Breast epithelium (tissue), 3 donors: ENCODE measurements at regions not wholly inside any gene's neighbourhood (a gene's known extent, or its start where the extent isn't known, plus 50 kb on each side); places are given as distances from the start of the nearest gene placed in this dataset.

Experiments
- POLR2A ChIP-seq: fragments of 450-650 bp; IDR thresholded peaks from one replicate; pipeline ENCODE4 v1.6.1; 2016; ENCODE audit warnings: antibody characterized with exemption, mild to moderate bottlenecking, moderate library complexity
- TF ChIP-seq, protein P1 (sequence below), 3 donors: fragments of 450-650 bp; IDR thresholded peaks; one replicate each; pipeline ENCODE4 v1.5.1; 2016 to 2017; ENCODE audit warnings: antibody characterized with exemption in 3 of 3, mild to moderate bottlenecking in 3 of 3, moderate library complexity in 3 of 3

DNA sequence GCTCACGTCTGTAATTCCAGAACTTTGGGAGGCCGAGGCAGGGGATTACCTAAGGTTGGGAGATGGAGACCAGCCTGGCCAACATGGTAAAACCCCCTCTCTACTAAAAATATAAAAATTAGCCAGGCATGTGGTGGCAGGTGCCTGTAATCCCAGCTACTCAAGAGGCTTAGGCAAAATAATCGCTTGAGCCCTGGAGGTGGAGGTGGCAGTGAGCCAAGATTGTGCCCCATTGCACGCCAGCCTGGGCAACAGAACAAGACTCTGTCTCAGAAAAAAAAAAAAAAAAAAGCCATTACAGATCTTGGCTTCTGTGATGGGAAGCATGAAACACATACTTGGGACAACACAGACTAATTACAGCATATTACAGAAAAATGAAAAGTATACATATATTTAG is 1404.5 kb upstream of the SPRY2 start:
- TF ChIP-seq, protein P1, sequence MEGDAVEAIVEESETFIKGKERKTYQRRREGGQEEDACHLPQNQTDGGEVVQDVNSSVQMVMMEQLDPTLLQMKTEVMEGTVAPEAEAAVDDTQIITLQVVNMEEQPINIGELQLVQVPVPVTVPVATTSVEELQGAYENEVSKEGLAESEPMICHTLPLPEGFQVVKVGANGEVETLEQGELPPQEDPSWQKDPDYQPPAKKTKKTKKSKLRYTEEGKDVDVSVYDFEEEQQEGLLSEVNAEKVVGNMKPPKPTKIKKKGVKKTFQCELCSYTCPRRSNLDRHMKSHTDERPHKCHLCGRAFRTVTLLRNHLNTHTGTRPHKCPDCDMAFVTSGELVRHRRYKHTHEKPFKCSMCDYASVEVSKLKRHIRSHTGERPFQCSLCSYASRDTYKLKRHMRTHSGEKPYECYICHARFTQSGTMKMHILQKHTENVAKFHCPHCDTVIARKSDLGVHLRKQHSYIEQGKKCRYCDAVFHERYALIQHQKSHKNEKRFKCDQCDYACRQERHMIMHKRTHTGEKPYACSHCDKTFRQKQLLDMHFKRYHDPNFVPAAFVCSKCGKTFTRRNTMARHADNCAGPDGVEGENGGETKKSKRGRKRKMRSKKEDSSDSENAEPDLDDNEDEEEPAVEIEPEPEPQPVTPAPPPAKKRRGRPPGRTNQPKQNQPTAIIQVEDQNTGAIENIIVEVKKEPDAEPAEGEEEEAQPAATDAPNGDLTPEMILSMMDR (IDR thresholded peaks at IDR 0.05), result no peak
- TF ChIP-seq POLR2A, result no peak
